ENCODE measurements at regions not wholly inside any gene's neighbourhood (a gene's known extent, or its start where the extent isn't known, plus 50 kb on each side); places are given as distances from the start of the nearest gene placed in this dataset.

DNA sequence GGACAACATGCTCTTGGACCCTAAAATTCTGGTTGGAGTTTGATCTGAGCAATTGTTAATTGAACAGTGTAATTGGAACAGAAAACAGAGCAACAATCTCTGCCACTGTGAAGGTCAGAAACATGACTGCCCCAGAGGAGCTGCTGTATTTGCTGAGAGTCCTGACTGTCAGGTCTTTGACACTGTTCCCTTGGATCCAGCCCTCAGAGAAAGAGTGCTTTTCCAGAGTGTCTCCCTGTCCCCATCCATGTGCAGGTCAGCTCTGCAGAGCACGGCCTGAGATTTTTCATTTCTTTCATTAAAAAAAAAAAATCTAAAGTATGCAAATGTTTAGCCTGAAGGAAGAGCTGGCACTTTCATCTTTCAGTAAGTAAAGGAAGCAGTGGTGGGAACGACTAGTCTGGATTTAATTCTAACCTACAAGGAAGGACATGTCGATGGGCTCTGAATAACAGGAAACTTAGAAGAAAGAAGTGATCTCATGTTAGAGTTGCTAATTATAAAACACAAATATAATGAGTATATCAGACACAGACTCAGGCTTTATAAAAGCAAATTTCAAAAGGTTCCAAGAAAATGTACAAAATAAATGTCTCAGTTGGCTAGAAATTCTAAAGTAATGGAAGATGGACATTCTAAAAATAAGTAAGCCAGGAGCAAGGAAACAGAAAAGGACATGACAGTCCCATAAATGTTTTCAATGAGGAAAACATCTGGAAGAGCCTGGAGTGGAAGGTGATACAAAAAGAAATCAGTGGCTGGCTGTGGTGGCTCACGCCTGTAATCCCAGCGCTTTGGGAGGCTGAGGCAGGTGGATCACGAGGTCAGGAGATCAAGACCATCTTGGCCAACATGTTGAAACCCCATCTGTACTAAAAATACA lies 876.5 kb downstream of the EPHA4 start:
- TF ChIP-seq, protein P1, sequence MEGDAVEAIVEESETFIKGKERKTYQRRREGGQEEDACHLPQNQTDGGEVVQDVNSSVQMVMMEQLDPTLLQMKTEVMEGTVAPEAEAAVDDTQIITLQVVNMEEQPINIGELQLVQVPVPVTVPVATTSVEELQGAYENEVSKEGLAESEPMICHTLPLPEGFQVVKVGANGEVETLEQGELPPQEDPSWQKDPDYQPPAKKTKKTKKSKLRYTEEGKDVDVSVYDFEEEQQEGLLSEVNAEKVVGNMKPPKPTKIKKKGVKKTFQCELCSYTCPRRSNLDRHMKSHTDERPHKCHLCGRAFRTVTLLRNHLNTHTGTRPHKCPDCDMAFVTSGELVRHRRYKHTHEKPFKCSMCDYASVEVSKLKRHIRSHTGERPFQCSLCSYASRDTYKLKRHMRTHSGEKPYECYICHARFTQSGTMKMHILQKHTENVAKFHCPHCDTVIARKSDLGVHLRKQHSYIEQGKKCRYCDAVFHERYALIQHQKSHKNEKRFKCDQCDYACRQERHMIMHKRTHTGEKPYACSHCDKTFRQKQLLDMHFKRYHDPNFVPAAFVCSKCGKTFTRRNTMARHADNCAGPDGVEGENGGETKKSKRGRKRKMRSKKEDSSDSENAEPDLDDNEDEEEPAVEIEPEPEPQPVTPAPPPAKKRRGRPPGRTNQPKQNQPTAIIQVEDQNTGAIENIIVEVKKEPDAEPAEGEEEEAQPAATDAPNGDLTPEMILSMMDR (IDR thresholded peaks at IDR 0.05; ENCODE audit: low read depth, low read length, missing control alignments), result no peak
- no peak for DNase-seq
- in situ Hi-C loops (cut with HindIII; ENCODE audit: low pct_ligation_motif_present, low sequenced_read_pairs), result no loop called here

GRCh38 chr2:220696280-220696669 lies 875.8 kb downstream of the EPHA4 start:
- DNase-seq, result no peak
- H3K27ac ChIP-seq, result no peak overlapping the region
- in situ Hi-C loops (cut with HindIII; ENCODE audit: low pct_ligation_motif_present, low sequenced_read_pairs), result no loop called here
- TF ChIP-seq, protein P1 (IDR thresholded peaks at IDR 0.05; ENCODE audit: low read depth, low read length, missing control alignments), result no peak
- H3K4me3 ChIP-seq (ENCODE audit: low read depth, low read length), result no peak overlapping the region
- H3K27me3 ChIP-seq (replicated peaks), result no peaks in the 10 kb centered on the region
- no peaks in the 10 kb centered on the region for H3K36me3 ChIP-seq (replicated peaks)

More for the DNA sequence above, 876.5 kb downstream of the EPHA4 start:
- Histone ChIP-seq H3K36me3 (replicated peaks) (no peaks in the 10 kb centered on the region), H3K27me3 (replicated peaks) (no peaks in the 10 kb centered on the region), H3K4me3 (ENCODE audit: low read depth, low read length) (no peak overlapping the region), H3K27ac (no peak overlapping the region)

GRCh38 chr2:220697011-220697410 lies 875.1 kb downstream of the EPHA4 start:
- in situ Hi-C loops (cut with HindIII; ENCODE audit: low pct_ligation_motif_present, low sequenced_read_pairs), result no loop called here
- no peak overlapping the region for H3K27ac ChIP-seq
- H3K36me3 ChIP-seq (replicated peaks), result no peaks in the 10 kb centered on the region
- TF ChIP-seq, protein P1 (IDR thresholded peaks at IDR 0.05; ENCODE audit: low read depth, low read length, missing control alignments), result no peak
- no peak for DNase-seq
- H3K27me3 ChIP-seq (replicated peaks), result no peaks in the 10 kb centered on the region
- no peak overlapping the region for H3K4me3 ChIP-seq (ENCODE audit: low read depth, low read length)

DNA sequence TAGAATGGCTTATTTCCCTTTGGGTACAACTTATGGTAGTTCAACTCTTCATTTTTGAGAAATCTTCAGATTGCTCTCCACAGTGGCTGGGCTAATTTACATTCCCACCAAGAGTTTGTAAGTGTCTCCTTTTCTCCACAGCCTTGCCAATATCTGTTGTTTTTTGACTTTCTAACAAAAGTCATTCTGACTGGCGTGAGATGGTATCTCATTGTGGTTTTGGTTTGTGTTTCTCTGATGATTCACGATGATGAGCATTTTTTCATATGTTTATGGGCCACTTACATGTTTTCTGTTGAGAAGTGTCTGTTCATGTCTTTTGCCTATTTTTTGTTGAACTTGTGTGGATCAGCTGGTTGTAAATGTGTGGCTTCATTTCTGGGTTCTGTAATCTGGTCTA lies 871.0 kb downstream of the EPHA4 start:
- DNase-seq, result peak; percentile 42
- H3K36me3 ChIP-seq (replicated peaks), result no peaks in the 10 kb centered on the region
- no peak overlapping the region for H3K4me3 ChIP-seq (ENCODE audit: low read depth, low read length)
- H3K27ac ChIP-seq, result no peak overlapping the region
- H3K27me3 ChIP-seq (replicated peaks), result no peaks in the 10 kb centered on the region
- TF ChIP-seq, protein P1 (IDR thresholded peaks at IDR 0.05; ENCODE audit: low read depth, low read length, missing control alignments), result no peak
- in situ Hi-C loops (cut with HindIII; ENCODE audit: low pct_ligation_motif_present, low sequenced_read_pairs), result no loop called here

- no peak overlapping the region for H3K4me3 ChIP-seq (ENCODE audit: low read depth, low read length)
- no peak overlapping the region for H3K27ac ChIP-seq
- no peak for DNase-seq
- H3K27me3 ChIP-seq (replicated peaks), result no peaks in the 10 kb centered on the region
- H3K36me3 ChIP-seq (replicated peaks), result no peaks in the 10 kb centered on the region
- TF ChIP-seq, protein P1 (IDR thresholded peaks at IDR 0.05; ENCODE audit: low read depth, low read length, missing control alignments), result no peak
- in situ Hi-C loops (cut with HindIII; ENCODE audit: low pct_ligation_motif_present, low sequenced_read_pairs), result no loop called here
Observed at GRCh38 chr2:220703279-220703678, 868.8 kb downstream of the EPHA4 start.
